ENCODE measurements at regions not wholly inside any gene's neighbourhood (a gene's known extent, or its start where the extent isn't known, plus 50 kb on each side); places are given as distances from the start of the nearest gene placed in this dataset.

DNA sequence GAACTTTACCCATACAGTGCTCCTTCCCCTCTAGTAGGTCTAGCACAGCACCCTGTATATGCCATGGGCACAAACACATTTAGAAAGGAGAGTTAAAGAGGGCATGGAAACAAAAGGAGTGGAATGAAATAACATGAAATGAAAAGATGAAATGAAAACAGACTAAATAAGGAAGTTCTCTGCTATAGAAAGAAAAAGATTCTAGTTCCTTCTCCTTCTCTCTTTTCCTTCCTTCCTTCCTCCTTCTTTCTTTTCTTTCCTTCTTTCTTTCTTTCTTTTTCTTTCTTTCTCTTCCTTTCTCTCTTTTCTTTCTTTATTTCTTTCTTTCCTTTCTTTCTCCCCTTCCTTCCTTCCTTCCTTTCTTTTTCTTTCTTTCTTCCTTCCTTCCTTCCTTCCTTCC is 2197.4 kb downstream of the PCDH7 start:
- no peak for TF ChIP-seq CTCF (IDR thresholded peaks at IDR 0.05; ENCODE audit: control extremely low read depth in 1 of 3, insufficient read depth in 1 of 3, low read depth in 1 of 3, low read length in 3 of 3)
- no peak for TF ChIP-seq SUZ12 (IDR thresholded peaks at IDR 0.05; ENCODE audit: low read length)
- TF ChIP-seq CBX8 (IDR thresholded peaks at IDR 0.05; ENCODE audit: borderline replicate concordance, low read depth, low read length): no peak
- no peak for TF ChIP-seq CHD2 (IDR thresholded peaks at IDR 0.05; ENCODE audit: low read length)
- TF ChIP-seq SP1 (IDR thresholded peaks at IDR 0.05; ENCODE audit: low read depth, low read length): no peak
- TF ChIP-seq TAF1 (IDR thresholded peaks at IDR 0.05; ENCODE audit: low read depth, low read length): no peak
- TF ChIP-seq JUND (IDR thresholded peaks at IDR 0.05; ENCODE audit: low read length): no peak
- no peak for TF ChIP-seq TBP (IDR thresholded peaks at IDR 0.05; ENCODE audit: low read depth, low read length)
- no peak for TF ChIP-seq SRF (IDR thresholded peaks at IDR 0.05; ENCODE audit: low read depth, low read length)
- no peak for TF ChIP-seq TCF12 (IDR thresholded peaks at IDR 0.05; ENCODE audit: low read depth, low read length)
- TF ChIP-seq RBBP5 (IDR thresholded peaks at IDR 0.05; ENCODE audit: borderline replicate concordance, low read depth, low read length): no peak
